ENCODE measurements at regions not wholly inside any gene's neighbourhood (a gene's known extent, or its start where the extent isn't known, plus 50 kb on each side); places are given as distances from the start of the nearest gene placed in this dataset.

- no peak overlapping the region for H3K27ac ChIP-seq (ENCODE audit: low read depth, low read length)
- no peak overlapping the region for H3K4me3 ChIP-seq (ENCODE audit: low read length)
- no peaks in the 10 kb centered on the region for H3K4me1 ChIP-seq (ENCODE audit: control insufficient read depth, insufficient read depth, low read length)
- H3K9ac ChIP-seq (ENCODE audit: low read length), result no peak overlapping the region
- no peaks in the 10 kb centered on the region for H3K27me3 ChIP-seq (ENCODE audit: control insufficient read depth, insufficient read depth, low read length)
- H3K36me3 ChIP-seq (ENCODE audit: control insufficient read depth, insufficient read depth, low read length), result no peaks in the 10 kb centered on the region
Measured at GRCh38 chr2:21330786-21331391, 207.1 kb downstream of the TDRD15 start.

GRCh38 chr2:21331625-21332370 lies 208.0 kb downstream of the TDRD15 start:
- Histone ChIP-seq H3K9ac (ENCODE audit: low read length) (no peak overlapping the region), H3K27me3 (ENCODE audit: control insufficient read depth, insufficient read depth, low read length) (no peaks in the 10 kb centered on the region), H3K4me3 (ENCODE audit: low read length) (no peak overlapping the region), H3K36me3 (ENCODE audit: control insufficient read depth, insufficient read depth, low read length) (no peaks in the 10 kb centered on the region), H3K27ac (ENCODE audit: low read depth, low read length) (no peak overlapping the region), H3K4me1 (ENCODE audit: control insufficient read depth, insufficient read depth, low read length) (no peaks in the 10 kb centered on the region)

GRCh38 chr2:21332993-21333625 lies 209.3 kb downstream of the TDRD15 start:
- Histone ChIP-seq H3K4me1 (ENCODE audit: control insufficient read depth, insufficient read depth, low read length) (no peaks in the 10 kb centered on the region), H3K27ac (ENCODE audit: low read depth, low read length) (no peak overlapping the region), H3K27me3 (ENCODE audit: control insufficient read depth, insufficient read depth, low read length) (no peaks in the 10 kb centered on the region), H3K36me3 (ENCODE audit: control insufficient read depth, insufficient read depth, low read length) (no peaks in the 10 kb centered on the region), H3K4me3 (ENCODE audit: low read length) (no peak overlapping the region), H3K9ac (ENCODE audit: low read length) (no peak overlapping the region)

GRCh38 chr2:21333684-21334083 lies 209.9 kb downstream of the TDRD15 start:
- H3K9ac ChIP-seq (ENCODE audit: low read length), result no peak overlapping the region
- H3K4me3 ChIP-seq (ENCODE audit: low read length), result no peak overlapping the region
- no peak overlapping the region for H3K27ac ChIP-seq (ENCODE audit: low read depth, low read length)
- H3K4me1 ChIP-seq (ENCODE audit: control insufficient read depth, insufficient read depth, low read length), result no peaks in the 10 kb centered on the region
- no peaks in the 10 kb centered on the region for H3K36me3 ChIP-seq (ENCODE audit: control insufficient read depth, insufficient read depth, low read length)
- no peaks in the 10 kb centered on the region for H3K27me3 ChIP-seq (ENCODE audit: control insufficient read depth, insufficient read depth, low read length)

- H3K36me3 ChIP-seq (ENCODE audit: control insufficient read depth, insufficient read depth, low read length), result no peaks in the 10 kb centered on the region
Measured at GRCh38 chr2:21346984-21347383, 223.2 kb downstream of the TDRD15 start.

GRCh38 chr2:21353879-21354679 lies 230.3 kb downstream of the TDRD15 start:
- Histone ChIP-seq H3K4me1 (ENCODE audit: control insufficient read depth, insufficient read depth, low read length) (no peaks in the 10 kb centered on the region), H3K9ac (ENCODE audit: low read length) (no peak overlapping the region), H3K27me3 (ENCODE audit: control insufficient read depth, insufficient read depth, low read length) (no peaks in the 10 kb centered on the region), H3K4me3 (ENCODE audit: low read length) (no peak overlapping the region), H3K36me3 (ENCODE audit: control insufficient read depth, insufficient read depth, low read length) (no peaks in the 10 kb centered on the region), H3K27ac (ENCODE audit: low read depth, low read length) (no peak overlapping the region)

More at GRCh38 chr2:21346984-21347383, 223.2 kb downstream of the TDRD15 start:
- Histone ChIP-seq H3K4me1 (ENCODE audit: control insufficient read depth, insufficient read depth, low read length) (no peaks in the 10 kb centered on the region), H3K9ac (ENCODE audit: low read length) (no peak overlapping the region), H3K27me3 (ENCODE audit: control insufficient read depth, insufficient read depth, low read length) (no peaks in the 10 kb centered on the region), H3K27ac (ENCODE audit: low read depth, low read length) (no peak overlapping the region), H3K4me3 (ENCODE audit: low read length) (no peak overlapping the region)

- Histone ChIP-seq H3K27me3 (ENCODE audit: control insufficient read depth, insufficient read depth, low read length) (no peaks in the 10 kb centered on the region), H3K4me3 (ENCODE audit: low read length) (no peak overlapping the region), H3K4me1 (ENCODE audit: control insufficient read depth, insufficient read depth, low read length) (no peaks in the 10 kb centered on the region), H3K9ac (ENCODE audit: low read length) (no peak overlapping the region), H3K36me3 (ENCODE audit: control insufficient read depth, insufficient read depth, low read length) (no peaks in the 10 kb centered on the region), H3K27ac (ENCODE audit: low read depth, low read length) (no peak overlapping the region)
Measured at GRCh38 chr2:21356086-21356856, 232.5 kb downstream of the TDRD15 start.

- H3K27me3 ChIP-seq (ENCODE audit: control insufficient read depth, insufficient read depth, low read length), result no peaks in the 10 kb centered on the region
- no peak overlapping the region for H3K27ac ChIP-seq (ENCODE audit: low read depth, low read length)
- H3K9ac ChIP-seq (ENCODE audit: low read length), result no peak overlapping the region
- no peaks in the 10 kb centered on the region for H3K36me3 ChIP-seq (ENCODE audit: control insufficient read depth, insufficient read depth, low read length)
- no peak overlapping the region for H3K4me3 ChIP-seq (ENCODE audit: low read length)
- no peaks in the 10 kb centered on the region for H3K4me1 ChIP-seq (ENCODE audit: control insufficient read depth, insufficient read depth, low read length)
Measured at GRCh38 chr2:21356857-21357255, 233.1 kb downstream of the TDRD15 start.

- Histone ChIP-seq H3K9ac (ENCODE audit: low read length) (no peak overlapping the region), H3K4me1 (ENCODE audit: control insufficient read depth, insufficient read depth, low read length) (no peaks in the 10 kb centered on the region), H3K4me3 (ENCODE audit: low read length) (no peak overlapping the region), H3K36me3 (ENCODE audit: control insufficient read depth, insufficient read depth, low read length) (no peaks in the 10 kb centered on the region), H3K27ac (ENCODE audit: low read depth, low read length) (no peak overlapping the region), H3K27me3 (ENCODE audit: control insufficient read depth, insufficient read depth, low read length) (no peaks in the 10 kb centered on the region)
Measured at GRCh38 chr2:21358976-21359375, 235.2 kb downstream of the TDRD15 start.

- H3K36me3 ChIP-seq (ENCODE audit: control insufficient read depth, insufficient read depth, low read length), result no peaks in the 10 kb centered on the region
- H3K27ac ChIP-seq (ENCODE audit: low read depth, low read length), result no peak overlapping the region
- H3K9ac ChIP-seq (ENCODE audit: low read length), result no peak overlapping the region
- no peaks in the 10 kb centered on the region for H3K27me3 ChIP-seq (ENCODE audit: control insufficient read depth, insufficient read depth, low read length)
- no peak overlapping the region for H3K4me3 ChIP-seq (ENCODE audit: low read length)
- H3K4me1 ChIP-seq (ENCODE audit: control insufficient read depth, insufficient read depth, low read length), result no peaks in the 10 kb centered on the region
Measured at GRCh38 chr2:21361384-21361783, 237.6 kb downstream of the TDRD15 start.

GRCh38 chr2:21361957-21362486 lies 238.3 kb downstream of the TDRD15 start:
- no peak overlapping the region for H3K4me3 ChIP-seq (ENCODE audit: low read length)
- no peaks in the 10 kb centered on the region for H3K4me1 ChIP-seq (ENCODE audit: control insufficient read depth, insufficient read depth, low read length)
- no peak overlapping the region for H3K27ac ChIP-seq (ENCODE audit: low read depth, low read length)
- H3K36me3 ChIP-seq (ENCODE audit: control insufficient read depth, insufficient read depth, low read length), result no peaks in the 10 kb centered on the region
- H3K9ac ChIP-seq (ENCODE audit: low read length), result no peak overlapping the region
- H3K27me3 ChIP-seq (ENCODE audit: control insufficient read depth, insufficient read depth, low read length), result no peaks in the 10 kb centered on the region

Measured in rectal smooth muscle tissue (tissue), 1 donor.